Stimulated activated naive CD8-positive, alpha-beta T cell treated with anti-CD3 and anti-CD28 coated beads, Interleukin-15, Interleukin-2, amounts not matched to agents 100 ng/mL and 50 ng/mL, for 24 hours (primary cell): ENCODE measurements at regions not wholly inside any gene's neighbourhood (a gene's known extent, or its start where the extent isn't known, plus 50 kb on each side); places are given as distances from the start of the nearest gene placed in this dataset.

Source experiments
- H3K27ac Mint-ChIP-seq: one replicate; pipeline ENCODE4 v1.8.0; 2021; ENCODE audit warnings: mild to moderate bottlenecking, mixed read lengths
- H3K27me3 Mint-ChIP-seq: one replicate; pipeline ENCODE4 v1.8.0; 2021; ENCODE audit warnings: mixed read lengths
- H3K36me3 Mint-ChIP-seq: one replicate; pipeline ENCODE4 v1.8.0; 2021; ENCODE audit warnings: low read depth, mixed read lengths
- H3K4me1 Mint-ChIP-seq: one replicate; pipeline ENCODE4 v1.8.0; 2021; ENCODE audit warnings: low read depth, mixed read lengths
- H3K4me3 Mint-ChIP-seq: one replicate; pipeline ENCODE4 v1.8.0; 2021; ENCODE audit warnings: mild to moderate bottlenecking, mixed read lengths
- H3K9me3 Mint-ChIP-seq: one replicate; pipeline ENCODE4 v1.8.0; 2021; ENCODE audit warnings: mixed read lengths

DNA sequence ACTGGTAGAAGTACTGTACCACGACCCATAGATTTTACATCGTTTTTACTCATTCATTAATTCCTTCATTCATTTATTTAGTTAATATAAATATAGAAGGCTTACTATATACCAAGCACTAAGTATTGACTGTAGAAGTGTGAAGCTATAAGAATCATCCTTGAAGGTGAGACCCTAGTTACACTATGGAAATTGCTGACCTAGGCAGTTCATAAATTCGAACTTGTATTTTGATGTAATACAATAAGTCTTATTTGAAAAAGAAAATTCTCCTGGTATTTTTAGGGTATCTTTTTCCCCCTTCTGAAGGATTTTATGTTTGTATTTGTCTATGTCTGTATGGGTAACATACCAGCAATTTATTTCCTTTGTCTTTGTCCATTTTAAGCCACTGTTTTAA lies 220.1 kb upstream of the DMAC1 start:
- Mint-ChIP-seq H3K4me3 (no peak overlapping the region), H3K27ac (no peak overlapping the region), H3K4me1 (no peaks in the 10 kb centered on the region), H3K36me3 (no peaks in the 10 kb centered on the region), H3K9me3 (peaks cover 9% of the 10 kb centered on the region), H3K27me3 (no peaks in the 10 kb centered on the region)

DNA sequence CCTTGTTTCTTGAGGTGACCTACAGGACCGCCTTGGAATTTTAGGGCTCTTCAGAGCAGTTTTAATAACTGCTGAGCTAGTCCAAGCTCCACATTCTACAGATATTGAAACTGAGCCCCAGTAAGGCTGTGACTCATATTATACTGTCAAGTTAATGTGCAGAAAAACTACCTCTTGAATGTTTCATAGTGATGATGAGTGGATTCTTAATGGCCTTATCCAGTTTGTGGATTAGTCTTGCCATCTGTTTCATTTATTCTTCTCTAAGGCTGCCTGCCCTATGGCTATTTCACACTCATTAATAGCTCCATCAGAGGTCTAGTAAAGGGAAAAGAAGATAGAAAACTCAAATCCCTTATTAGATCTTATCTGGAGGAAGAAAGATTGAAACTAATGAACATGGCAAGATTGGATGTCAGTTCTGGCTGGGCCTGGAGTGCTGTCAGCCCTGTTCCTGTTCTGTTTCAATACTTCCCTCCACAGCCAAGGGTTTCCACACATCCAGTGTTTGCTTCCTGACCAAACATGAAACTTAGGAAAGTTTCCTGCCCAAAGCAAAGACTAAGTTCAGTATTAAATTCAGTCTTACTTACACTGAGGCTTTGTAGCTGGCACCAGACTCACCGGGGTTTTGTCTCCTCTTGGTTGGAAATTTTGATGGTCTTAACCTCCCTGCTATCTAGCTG lies 215.6 kb upstream of the DMAC1 start:
- H3K9me3 Mint-ChIP-seq, result peaks cover 3% of the 10 kb centered on the region
- H3K27me3 Mint-ChIP-seq, result no peaks in the 10 kb centered on the region
- no peaks in the 10 kb centered on the region for H3K36me3 Mint-ChIP-seq
- no peak overlapping the region for H3K27ac Mint-ChIP-seq
- H3K4me3 Mint-ChIP-seq, result no peak overlapping the region
- H3K4me1 Mint-ChIP-seq, result no peaks in the 10 kb centered on the region

DNA sequence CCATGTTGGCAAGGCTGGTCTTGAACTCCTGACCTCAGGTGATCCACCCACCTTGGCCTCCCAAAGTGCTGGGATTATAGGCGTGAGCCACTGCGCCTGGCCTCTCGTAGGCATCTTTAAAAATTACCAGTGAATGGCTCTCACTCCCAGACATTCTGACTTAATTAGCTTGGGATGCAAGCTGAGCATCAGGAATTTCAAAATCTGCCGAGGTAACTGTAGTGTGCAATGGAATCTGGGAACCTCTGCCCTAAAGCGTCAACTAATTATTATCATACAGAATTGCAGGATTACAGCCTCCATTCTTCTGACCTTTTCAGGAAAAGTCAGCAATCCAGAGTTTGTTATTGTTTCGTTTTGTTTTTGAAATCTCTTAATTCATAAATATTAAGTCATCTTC lies 213.4 kb upstream of the DMAC1 start:
- Mint-ChIP-seq H3K9me3 (peaks cover 15% of the 10 kb centered on the region), H3K27me3 (no peaks in the 10 kb centered on the region), H3K36me3 (no peaks in the 10 kb centered on the region), H3K4me3 (no peak overlapping the region), H3K4me1 (no peaks in the 10 kb centered on the region), H3K27ac (no peak overlapping the region)

DNA sequence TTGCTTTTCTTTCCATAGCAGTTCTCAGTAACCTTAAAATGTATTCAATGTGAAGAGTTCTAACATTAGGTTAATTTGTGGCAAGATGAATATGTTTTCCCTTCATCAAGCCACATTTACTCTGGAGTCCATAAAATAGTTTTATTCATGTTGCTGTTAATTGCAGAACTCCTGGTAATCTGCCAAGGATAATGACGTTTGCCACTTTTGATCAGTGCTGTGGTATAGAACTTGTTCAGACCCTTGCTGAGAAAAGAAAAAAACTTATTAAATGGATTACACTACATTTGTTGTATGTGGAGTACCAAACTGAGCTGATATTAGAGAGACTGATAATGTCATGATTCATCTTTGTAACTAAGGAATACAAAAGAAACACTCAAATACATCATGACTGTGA lies 212.4 kb upstream of the DMAC1 start:
- Mint-ChIP-seq H3K27ac (no peak overlapping the region), H3K4me3 (no peak overlapping the region), H3K9me3 (peaks cover 15% of the 10 kb centered on the region), H3K4me1 (no peaks in the 10 kb centered on the region), H3K36me3 (no peaks in the 10 kb centered on the region), H3K27me3 (no peaks in the 10 kb centered on the region)

DNA sequence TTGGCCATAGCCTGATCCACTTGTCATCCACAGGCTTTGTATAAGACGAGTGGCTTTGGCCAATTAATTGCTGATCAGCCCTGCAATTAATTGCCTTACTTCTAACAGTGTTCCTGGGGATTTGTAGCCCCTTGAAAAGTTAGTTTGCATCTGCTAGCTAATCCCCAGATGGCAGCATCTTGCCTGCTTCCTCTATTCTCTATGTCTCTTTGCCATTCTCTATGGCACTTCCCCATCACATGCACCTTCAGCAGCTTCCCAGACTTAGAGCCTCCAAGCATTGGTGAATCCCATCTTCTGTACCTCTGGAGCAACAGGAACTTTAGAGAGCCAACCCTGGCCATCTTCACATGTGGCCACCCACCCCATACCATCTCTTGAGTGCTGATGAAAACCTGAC lies 197.0 kb upstream of the DMAC1 start:
- no peaks in the 10 kb centered on the region for H3K27me3 Mint-ChIP-seq

DNA sequence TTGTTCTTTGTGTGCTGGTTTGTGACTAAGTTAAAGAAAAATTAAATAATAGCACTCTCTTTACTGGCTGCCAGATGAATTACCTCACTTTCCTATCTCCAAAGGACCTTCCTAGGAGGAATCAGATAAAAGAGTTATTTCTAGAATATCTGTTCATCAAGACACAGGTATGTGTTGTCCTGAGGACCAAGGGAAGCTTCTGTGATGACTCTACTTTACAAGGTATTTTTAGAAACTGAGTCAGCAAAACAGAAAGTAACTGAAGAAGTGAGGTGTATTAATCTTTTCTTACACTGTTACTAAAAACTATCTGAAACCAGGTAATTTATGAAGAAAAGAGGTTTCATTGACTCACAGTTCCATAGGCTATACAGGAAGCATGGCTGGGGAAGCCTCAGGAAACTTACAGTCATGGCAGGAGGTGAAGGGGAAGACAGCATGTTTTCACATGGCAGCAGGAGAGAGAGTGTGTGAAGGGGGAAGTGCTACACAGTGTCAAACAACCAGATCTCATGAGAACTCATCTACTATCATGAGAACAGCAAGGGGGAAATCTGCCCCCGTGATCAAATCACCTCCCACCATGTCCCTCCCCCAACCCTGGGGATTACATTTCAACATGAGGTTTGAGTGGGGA lies 189.2 kb upstream of the DMAC1 start:
- Mint-ChIP-seq H3K4me3 (no peak overlapping the region), H3K27ac (no peak overlapping the region), H3K4me1 (peaks cover 9% of the 10 kb centered on the region), H3K27me3 (no peaks in the 10 kb centered on the region), H3K9me3 (peaks cover 5% of the 10 kb centered on the region), H3K36me3 (peaks cover 4% of the 10 kb centered on the region)

More for the DNA sequence above, 197.0 kb upstream of the DMAC1 start:
- peaks cover under 1% of the 10 kb centered on the region for H3K9me3 Mint-ChIP-seq
- H3K4me3 Mint-ChIP-seq, result no peak overlapping the region
- H3K4me1 Mint-ChIP-seq, result no peaks in the 10 kb centered on the region
- H3K27ac Mint-ChIP-seq, result no peak overlapping the region
- H3K36me3 Mint-ChIP-seq, result no peaks in the 10 kb centered on the region

DNA sequence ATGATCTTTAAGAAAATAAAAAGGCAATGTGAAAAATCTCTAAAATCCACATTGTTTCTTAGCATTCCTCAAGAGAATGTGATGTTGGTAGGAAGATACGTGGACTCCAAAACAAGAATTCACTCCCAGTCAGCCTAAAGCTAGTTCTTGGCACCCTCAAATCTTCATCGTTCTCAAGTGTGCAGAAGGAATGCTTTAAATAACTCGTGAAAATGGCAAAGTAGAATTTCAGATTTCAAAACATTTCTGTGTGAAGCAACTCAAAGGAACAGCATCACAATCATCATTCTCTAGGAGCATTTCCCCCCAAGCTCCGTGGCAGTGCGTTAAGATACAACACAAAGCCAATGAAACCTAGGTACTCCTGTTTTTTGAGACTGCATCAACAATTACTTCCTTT lies 185.1 kb upstream of the DMAC1 start:
- Mint-ChIP-seq H3K27me3 (no peaks in the 10 kb centered on the region), H3K27ac (no peak overlapping the region)

DNA sequence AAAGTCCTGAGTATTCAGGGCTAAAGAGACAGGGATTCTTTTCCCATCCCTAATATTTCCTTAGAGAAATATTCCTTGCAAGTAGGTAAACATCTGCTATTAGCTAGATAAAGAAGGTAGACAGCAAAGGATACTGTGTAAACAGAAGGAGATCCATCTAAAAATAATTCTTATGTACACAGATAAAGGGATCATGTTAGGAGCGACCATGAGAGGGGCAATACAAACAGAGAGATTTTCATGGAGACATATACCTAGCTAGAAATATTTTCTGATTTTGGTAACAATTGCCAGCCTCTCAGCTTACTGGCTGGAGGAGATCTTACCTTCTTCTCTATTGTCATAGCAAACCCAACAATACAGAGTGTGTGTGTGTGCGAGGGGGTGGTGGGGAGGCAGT lies 184.6 kb upstream of the DMAC1 start:
- H3K4me3 Mint-ChIP-seq, result no peak overlapping the region
- H3K9me3 Mint-ChIP-seq, result no peaks in the 10 kb centered on the region
- no peak overlapping the region for H3K27ac Mint-ChIP-seq
- no peaks in the 10 kb centered on the region for H3K27me3 Mint-ChIP-seq
- H3K4me1 Mint-ChIP-seq, result peaks cover 48% of the 10 kb centered on the region
- peaks cover 4% of the 10 kb centered on the region for H3K36me3 Mint-ChIP-seq

More for the DNA sequence above, 185.1 kb upstream of the DMAC1 start:
- Mint-ChIP-seq H3K9me3 (no peaks in the 10 kb centered on the region), H3K4me1 (peaks cover 45% of the 10 kb centered on the region), H3K36me3 (peaks cover 4% of the 10 kb centered on the region), H3K4me3 (no peak overlapping the region)

DNA sequence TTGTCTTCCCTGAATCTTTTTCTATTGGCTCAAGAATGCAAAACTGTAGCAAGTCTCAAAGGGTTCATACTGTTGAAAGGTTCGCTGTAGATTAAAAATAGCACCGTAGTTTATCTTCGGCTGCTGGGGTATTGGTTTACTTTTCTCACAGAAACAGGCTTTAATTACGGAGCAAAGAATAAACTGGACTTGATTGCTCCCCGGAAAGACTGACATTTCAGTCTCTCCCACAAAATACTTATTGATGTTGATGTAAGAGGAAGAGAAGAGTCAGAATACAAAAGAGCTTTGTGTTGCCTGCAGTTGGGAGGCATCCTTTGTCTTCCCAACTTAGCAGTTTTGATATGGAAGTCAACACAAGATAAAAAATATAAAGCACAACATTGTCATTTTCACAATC lies 183.9 kb upstream of the DMAC1 start:
- Mint-ChIP-seq H3K27me3 (no peaks in the 10 kb centered on the region), H3K4me1 (peaks cover 45% of the 10 kb centered on the region), H3K4me3 (no peak overlapping the region), H3K27ac (no peak overlapping the region), H3K9me3 (no peaks in the 10 kb centered on the region), H3K36me3 (no peaks in the 10 kb centered on the region)

DNA sequence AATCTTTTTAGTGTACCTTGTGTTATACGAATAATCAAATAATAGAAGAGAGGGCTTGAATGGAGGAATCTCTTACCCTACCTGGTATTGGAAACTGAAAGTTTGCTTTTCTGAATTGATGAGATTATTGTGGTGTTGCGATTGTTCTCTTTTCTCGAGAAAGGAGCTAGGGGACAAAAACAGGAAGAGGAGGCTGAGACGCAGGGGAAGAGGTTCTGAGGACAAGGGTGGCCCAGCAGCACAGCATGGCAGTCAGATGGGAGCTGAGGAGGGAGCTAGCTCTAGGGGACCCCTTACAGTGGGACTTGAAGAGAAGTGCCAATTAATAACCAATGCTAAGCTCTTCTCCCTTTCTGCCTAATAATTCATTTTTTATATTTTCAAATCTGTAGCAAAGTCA lies 183.3 kb upstream of the DMAC1 start:
- no peaks in the 10 kb centered on the region for H3K36me3 Mint-ChIP-seq
- H3K4me3 Mint-ChIP-seq, result no peak overlapping the region
- no peaks in the 10 kb centered on the region for H3K27me3 Mint-ChIP-seq
- H3K4me1 Mint-ChIP-seq, result peaks cover 49% of the 10 kb centered on the region
- no peaks in the 10 kb centered on the region for H3K9me3 Mint-ChIP-seq
- no peak overlapping the region for H3K27ac Mint-ChIP-seq

DNA sequence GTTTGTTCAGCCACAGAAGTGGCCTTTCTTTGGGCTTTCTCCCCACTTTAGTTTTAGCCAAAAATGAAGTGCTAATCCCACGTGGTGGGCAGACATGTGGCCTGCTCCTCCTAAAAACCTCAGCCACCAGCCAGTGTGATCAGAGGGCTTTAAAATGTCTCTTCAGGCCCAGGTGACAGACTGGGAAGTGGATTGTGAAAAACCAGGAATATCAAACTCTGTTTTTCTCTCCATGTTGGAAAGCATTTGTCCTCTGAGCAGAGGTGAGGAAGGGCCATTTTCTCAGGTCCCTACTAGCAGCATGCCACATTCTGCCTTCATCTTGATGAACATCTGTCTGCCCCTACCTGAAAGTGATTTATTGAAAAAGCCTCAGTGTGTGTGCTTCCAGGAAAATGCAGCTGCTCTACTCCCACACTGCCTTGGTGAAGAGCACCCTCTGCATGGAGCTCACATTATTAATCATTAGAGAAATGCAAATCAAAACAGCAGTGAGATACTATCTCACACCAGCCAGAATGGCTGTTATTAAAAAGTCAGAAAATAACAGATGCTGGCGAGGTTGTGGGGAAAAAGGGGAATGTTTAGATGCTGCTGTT lies 181.2 kb upstream of the DMAC1 start:
- no peaks in the 10 kb centered on the region for H3K27me3 Mint-ChIP-seq
- peaks cover 69% of the 10 kb centered on the region for H3K4me1 Mint-ChIP-seq
- H3K27ac Mint-ChIP-seq, result peak overlapping the region; percentile 34
- H3K36me3 Mint-ChIP-seq, result no peaks in the 10 kb centered on the region
- peaks cover 4% of the 10 kb centered on the region for H3K9me3 Mint-ChIP-seq
- H3K4me3 Mint-ChIP-seq, result no peak overlapping the region

DNA sequence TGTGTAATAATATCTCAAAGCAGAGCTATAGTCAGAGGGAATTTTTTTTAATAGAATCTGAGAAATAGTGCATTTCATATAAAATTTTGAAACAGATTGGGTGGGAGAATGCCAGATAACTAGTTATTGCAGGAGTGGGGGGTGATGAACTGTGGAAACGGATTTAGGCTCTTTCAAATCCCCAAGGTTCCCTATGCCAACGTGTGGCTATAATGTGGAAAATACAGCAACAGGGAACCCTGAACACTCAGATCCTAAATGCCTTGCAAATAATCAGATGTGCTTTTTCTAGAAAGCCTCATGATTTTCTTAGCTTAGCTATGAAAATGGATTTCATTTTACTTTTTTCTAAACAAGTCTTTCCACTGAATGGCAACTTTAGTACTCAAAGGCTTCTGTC lies 180.5 kb upstream of the DMAC1 start:
- Mint-ChIP-seq H3K4me1 (peaks cover 76% of the 10 kb centered on the region), H3K27ac (no peak overlapping the region), H3K36me3 (no peaks in the 10 kb centered on the region), H3K4me3 (no peak overlapping the region), H3K27me3 (no peaks in the 10 kb centered on the region), H3K9me3 (peaks cover 4% of the 10 kb centered on the region)

DNA sequence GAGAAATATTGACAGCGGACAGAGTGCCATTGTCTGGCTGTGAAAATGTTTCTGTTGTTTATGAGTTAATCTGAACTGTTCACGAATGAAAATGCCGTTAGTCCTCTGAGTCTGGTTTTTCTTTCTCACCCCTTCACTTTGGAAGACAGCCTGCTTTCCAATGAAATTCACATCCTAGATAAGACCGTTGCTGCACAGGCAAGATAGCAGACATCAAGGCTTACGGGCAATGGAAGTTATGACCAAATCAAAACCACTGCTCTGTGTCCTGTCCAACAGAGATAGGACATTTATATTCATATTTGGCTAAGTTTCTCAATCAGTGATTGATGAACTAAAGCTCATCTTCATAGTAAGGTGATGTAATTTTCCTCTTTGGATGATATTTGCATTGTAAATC lies 180.0 kb upstream of the DMAC1 start:
- no peak overlapping the region for H3K27ac Mint-ChIP-seq
- H3K27me3 Mint-ChIP-seq, result no peaks in the 10 kb centered on the region
- H3K36me3 Mint-ChIP-seq, result no peaks in the 10 kb centered on the region
- peaks cover 80% of the 10 kb centered on the region for H3K4me1 Mint-ChIP-seq
- peaks cover 4% of the 10 kb centered on the region for H3K9me3 Mint-ChIP-seq
- no peak overlapping the region for H3K4me3 Mint-ChIP-seq

DNA sequence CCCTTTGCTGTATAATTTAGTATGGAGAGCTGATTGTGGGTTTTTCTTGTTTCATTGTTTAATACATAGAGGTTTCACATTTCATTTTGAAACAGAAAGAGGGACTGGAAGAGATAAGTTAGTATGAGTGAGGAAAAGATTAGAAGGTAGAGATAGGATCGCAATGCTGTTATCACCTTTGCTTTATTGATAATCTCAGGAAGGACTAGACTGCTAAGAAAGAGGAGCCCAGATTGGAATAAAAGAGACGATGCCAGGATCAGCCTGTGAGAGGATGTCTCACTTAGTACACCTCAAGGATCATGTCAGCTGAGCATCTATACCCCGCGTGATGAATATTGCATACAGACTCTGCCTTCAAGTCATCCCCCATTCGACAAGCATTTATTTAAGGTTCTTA lies 178.0 kb upstream of the DMAC1 start:
- Mint-ChIP-seq H3K27ac (peak overlapping the region; percentile 75), H3K36me3 (no peaks in the 10 kb centered on the region), H3K4me1 (peaks cover 87% of the 10 kb centered on the region), H3K4me3 (peak overlapping the region; percentile 31), H3K27me3 (no peaks in the 10 kb centered on the region), H3K9me3 (peaks cover 4% of the 10 kb centered on the region)

DNA sequence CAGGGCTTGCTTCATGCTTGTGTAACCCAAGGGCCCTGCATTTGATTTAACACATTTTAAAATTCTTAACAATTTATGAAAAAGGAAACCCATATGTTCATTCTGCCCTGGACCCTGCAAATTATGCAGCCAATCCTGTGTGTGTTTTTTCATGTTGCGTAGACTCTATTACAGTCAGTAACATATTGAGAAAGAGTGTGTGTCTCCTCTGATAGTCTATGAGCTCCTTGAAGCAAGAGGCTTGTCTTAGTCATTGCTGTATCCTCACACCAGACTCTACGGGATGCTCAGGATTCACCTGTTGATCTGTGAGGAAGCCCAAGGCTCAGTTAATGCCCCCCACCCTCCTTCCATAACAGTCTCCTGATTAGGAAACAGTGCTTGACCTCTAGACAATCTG lies 177.3 kb upstream of the DMAC1 start:
- Mint-ChIP-seq H3K27me3 (no peaks in the 10 kb centered on the region), H3K9me3 (peaks cover 4% of the 10 kb centered on the region), H3K36me3 (no peaks in the 10 kb centered on the region), H3K4me3 (peak overlapping the region; percentile 70), H3K4me1 (peaks cover 86% of the 10 kb centered on the region), H3K27ac (peak overlapping the region; percentile 97)
